Fibroblast of villous mesenchyme (primary cell): ENCODE measurements at regions not wholly inside any gene's neighbourhood (a gene's known extent, or its start where the extent isn't known, plus 50 kb on each side); places are given as distances from the start of the nearest gene placed in this dataset.

Experiments used
- DNase-seq: peaks from one replicate; pipeline ENCODE4 v3.0.0-alpha.2; 2010; ENCODE audit warnings: low read depth
- H3K4me3 ChIP-seq: 2 replicates; pipeline ENCODE4 v1.5.1; 2011; ENCODE audit warnings: low read depth, mild to moderate bottlenecking, low read length
- TF ChIP-seq, protein P1 (sequence below): IDR thresholded peaks from 2 replicates; pipeline ENCODE4 v1.5.1; 2012; ENCODE audit warnings: low read depth, mild to moderate bottlenecking, low read length; ENCODE audit not compliant: insufficient read depth

DNA sequence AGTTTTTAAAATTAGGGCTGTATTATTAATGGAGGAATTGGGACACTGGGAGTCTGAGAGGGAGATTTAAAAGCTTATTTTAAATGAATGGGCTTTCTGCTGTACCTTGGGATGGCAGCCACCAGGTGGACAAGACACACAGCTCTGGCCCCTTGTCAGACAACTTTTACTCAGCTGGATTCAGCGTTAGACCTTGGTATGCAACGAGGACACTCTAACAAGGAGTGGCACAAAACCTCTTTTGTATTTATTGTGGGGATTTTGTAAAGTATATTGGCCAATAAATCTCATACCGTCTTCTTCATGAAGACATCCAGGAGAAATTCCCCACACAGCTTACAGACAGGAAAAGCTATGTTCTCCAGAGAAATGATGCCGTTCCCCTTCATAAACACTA is 105.7 kb downstream of the LCA5 start:
- DNase-seq = no peak
- TF ChIP-seq, protein P1, sequence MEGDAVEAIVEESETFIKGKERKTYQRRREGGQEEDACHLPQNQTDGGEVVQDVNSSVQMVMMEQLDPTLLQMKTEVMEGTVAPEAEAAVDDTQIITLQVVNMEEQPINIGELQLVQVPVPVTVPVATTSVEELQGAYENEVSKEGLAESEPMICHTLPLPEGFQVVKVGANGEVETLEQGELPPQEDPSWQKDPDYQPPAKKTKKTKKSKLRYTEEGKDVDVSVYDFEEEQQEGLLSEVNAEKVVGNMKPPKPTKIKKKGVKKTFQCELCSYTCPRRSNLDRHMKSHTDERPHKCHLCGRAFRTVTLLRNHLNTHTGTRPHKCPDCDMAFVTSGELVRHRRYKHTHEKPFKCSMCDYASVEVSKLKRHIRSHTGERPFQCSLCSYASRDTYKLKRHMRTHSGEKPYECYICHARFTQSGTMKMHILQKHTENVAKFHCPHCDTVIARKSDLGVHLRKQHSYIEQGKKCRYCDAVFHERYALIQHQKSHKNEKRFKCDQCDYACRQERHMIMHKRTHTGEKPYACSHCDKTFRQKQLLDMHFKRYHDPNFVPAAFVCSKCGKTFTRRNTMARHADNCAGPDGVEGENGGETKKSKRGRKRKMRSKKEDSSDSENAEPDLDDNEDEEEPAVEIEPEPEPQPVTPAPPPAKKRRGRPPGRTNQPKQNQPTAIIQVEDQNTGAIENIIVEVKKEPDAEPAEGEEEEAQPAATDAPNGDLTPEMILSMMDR = peak; percentile 17
- H3K4me3 ChIP-seq = no peak overlapping the region

DNA sequence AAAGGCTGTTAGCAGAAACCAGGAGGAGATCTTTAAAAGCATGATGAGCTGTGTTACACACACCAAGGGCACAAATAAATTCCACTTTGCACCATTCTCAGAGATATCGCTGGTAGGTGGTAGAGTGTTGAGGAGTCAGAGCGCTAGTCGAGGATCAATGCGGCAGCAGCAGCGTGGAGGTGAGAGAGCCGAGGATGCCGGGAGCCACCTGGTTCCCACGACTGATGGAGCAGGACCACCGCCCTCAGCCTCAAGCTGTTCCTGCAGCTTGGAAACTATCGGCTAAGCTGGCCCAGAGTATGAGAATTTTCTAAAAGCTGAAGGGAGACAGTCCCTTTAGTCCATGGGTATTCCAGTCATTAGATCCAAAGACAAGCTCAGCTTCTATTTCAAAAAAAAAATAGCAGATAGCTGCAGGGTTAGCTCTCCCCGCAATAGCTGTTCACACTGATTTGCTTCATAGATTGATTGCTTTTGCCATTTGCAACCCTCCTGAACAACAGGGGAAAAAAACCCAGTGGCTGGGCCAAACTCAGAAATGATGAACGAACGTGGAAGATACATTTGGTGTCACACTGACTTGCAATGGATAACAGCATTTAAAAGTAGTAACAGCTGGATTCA is 106.2 kb downstream of the LCA5 start:
- H3K4me3 ChIP-seq = no peak overlapping the region
- DNase-seq = no peak
- TF ChIP-seq, protein P1 = no peak

DNA sequence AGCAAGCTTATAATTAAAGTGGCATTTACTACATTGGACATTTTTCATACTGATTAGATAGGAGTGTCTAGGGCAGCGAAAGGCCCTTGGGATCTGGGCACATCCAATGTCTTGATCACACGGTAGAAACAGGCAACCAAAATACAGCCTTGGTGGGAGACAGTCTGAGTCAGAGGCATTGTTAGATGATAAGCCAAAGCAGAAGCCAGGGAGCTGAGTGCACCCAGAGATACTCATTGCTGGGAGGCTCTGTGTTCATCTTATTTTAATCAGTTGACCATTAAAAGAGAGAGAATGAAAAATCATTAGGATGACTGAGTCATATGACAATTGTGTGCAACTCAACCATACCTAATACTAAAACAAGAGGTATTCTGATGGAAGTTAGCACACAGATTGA is 109.5 kb downstream of the LCA5 start:
- no peak for DNase-seq
- TF ChIP-seq, protein P1 = no peak
- no peak overlapping the region for H3K4me3 ChIP-seq

DNA sequence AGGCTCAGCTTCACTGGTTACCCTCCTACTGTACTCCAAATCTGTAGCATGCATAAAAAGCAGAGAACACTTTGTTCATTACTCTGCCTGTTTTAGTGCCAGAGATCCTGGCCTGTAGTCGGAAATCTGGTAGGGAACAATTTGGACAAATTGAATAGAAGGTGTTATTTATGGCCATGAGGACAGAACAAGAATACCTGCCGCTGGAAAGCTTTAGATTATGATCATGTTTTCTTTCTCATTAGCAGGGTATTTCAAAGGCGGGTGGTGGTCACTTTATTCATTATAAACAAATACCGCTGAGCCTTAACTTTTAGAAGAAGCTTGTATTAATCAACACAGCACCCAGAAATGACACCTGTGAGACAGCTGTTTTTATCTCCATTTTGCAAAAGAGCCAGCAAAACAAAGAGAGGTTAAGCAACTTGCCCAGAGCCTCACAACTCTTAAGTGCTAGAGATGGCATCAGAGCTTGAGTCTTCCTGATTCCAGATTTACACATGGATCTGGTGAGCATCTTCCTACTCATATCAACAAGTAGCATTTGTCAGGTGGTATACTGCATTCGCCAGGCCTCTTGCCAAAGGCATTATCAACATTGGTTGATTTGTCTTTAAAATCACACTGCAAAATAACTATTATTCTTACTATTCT is 110.5 kb downstream of the LCA5 start:
- no peak overlapping the region for H3K4me3 ChIP-seq
- DNase-seq = no peak
- TF ChIP-seq, protein P1 = no peak

DNA sequence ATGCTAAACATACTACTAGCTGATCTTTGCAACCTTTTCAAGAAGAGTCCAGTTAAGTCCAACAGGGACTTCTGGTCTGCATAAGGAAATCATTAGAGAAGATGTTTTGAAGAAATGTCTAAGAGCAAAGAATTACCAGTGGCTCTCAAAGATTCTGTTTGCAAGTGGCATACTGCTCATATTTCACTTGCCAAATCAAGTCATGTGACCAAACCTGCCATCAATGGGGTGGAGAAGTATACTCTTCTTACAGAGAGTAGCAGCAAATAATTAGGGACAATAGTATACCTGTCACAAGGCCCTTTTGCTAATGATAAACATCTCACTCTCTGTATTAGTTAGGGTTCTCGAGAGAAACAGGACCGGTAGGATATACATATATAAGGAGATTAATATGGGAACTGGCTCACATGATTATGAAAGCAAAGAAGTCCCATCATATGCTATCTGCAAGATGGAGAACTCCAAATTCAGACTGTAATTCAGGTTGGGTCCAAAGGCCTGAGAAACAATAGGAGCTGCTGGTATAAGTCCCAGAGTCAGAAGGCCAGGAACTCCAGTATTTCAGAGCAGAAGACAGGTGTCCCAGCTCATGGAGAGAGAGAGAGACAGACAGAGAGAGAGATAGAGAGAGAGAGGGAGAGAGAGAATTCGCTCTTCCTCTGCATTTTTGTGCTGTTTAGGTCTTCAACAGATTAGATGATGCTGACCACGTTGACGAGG is 111.5 kb downstream of the LCA5 start:
- no peak overlapping the region for H3K4me3 ChIP-seq
- DNase-seq = no peak
- TF ChIP-seq, protein P1 = no peak

DNA sequence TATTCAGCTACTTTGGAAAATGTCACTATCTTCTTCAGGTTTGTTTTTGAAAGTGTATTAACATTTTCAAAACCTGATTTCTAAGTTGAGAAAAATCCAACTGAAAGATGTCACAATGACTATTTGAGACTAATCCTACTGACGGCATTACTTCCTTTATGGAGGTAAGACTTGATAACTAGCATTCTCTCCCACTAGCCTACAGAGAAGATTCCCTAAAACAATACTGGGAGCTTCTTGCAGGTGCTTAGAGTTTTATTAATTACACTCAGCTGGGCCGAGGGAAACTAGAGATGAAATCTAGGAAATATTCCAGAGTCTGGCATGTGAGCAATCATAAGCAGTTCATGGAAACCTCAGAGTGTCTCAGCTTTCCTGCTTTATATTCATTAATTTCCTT is 114.0 kb downstream of the LCA5 start:
- DNase-seq = no peak
- TF ChIP-seq, protein P1 = no peak

More for the DNA sequence above, 114.0 kb downstream of the LCA5 start:
- H3K4me3 ChIP-seq = no peak overlapping the region
